Loucy (cell line): ENCODE measurements at regions not wholly inside any gene's neighbourhood (a gene's known extent, or its start where the extent isn't known, plus 50 kb on each side); places are given as distances from the start of the nearest gene placed in this dataset.

Experiments used
- EZH2phosphoT487 ChIP-seq: fragments of 200-600 bp; IDR thresholded peaks from 2 replicates; pipeline ENCODE4 v1.6.1; 2018; ENCODE audit warnings: antibody characterized with exemption, mild to moderate bottlenecking, moderate library complexity, borderline replicate concordance
- TF ChIP-seq, protein P1 (sequence below): fragments of 200-600 bp; sonication (generic); conservative IDR thresholded peaks from 2 replicates; pipeline ENCODE4 v1.5.1; 2014; ENCODE audit warnings: mild to moderate bottlenecking, antibody characterized with exemption, low read length

DNA sequence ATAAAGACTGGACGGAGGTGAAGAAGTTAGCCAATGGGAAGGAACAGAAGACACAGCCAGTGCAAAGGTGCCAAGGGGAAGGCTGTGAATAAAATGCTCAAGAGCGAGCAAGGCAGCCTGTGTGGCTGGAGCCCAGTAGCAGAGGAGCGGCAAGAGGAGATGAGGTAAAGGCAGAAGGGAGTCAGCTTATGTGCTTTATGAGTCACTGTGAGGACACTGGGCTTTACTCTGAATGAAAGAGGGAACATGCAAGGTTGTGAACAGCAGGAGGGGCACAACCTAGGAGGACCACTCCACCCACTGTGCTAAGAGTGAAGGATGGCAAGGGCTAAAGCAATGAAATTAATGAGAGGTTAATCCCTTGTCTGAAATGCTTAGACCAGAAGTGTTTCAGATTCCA lies 129.0 kb upstream of the ODAD2 start:
- TF ChIP-seq, protein P1, sequence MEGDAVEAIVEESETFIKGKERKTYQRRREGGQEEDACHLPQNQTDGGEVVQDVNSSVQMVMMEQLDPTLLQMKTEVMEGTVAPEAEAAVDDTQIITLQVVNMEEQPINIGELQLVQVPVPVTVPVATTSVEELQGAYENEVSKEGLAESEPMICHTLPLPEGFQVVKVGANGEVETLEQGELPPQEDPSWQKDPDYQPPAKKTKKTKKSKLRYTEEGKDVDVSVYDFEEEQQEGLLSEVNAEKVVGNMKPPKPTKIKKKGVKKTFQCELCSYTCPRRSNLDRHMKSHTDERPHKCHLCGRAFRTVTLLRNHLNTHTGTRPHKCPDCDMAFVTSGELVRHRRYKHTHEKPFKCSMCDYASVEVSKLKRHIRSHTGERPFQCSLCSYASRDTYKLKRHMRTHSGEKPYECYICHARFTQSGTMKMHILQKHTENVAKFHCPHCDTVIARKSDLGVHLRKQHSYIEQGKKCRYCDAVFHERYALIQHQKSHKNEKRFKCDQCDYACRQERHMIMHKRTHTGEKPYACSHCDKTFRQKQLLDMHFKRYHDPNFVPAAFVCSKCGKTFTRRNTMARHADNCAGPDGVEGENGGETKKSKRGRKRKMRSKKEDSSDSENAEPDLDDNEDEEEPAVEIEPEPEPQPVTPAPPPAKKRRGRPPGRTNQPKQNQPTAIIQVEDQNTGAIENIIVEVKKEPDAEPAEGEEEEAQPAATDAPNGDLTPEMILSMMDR: no peak
- TF ChIP-seq EZH2phosphoT487: no peak
